HepG2 (cell line): ENCODE measurements at regions not wholly inside any gene's neighbourhood (a gene's known extent, or its start where the extent isn't known, plus 50 kb on each side); places are given as distances from the start of the nearest gene placed in this dataset.

Experiments used
- ATAC-seq: fragments of 200-7000 bp; cut with Tn5 transposase; 3 replicates; pipeline ENCODE4 v1.9.1; 2020; ENCODE audit warnings: mild to moderate bottlenecking, moderate library complexity
- BruUV-seq: library from RNA; stranded (reverse); fragments of 400-500 nt; replicated peaks from 2 replicates; lab custom pipeline; 2021; lab: Mats Ljungman, UMichigan
- CTCF ChIA-PET: fragments of 300-600 bp; formaldehyde crosslinking; extraction: SDS; loops from one replicate; lab custom pipeline; 2021; ENCODE audit warnings: low total read pairs, inconsistent platforms, low intra/inter-chr PET ratio; lab: Yijun Ruan, JAX
- POLR2A ChIA-PET: fragments of 350-600 bp; sonication (Branson Sonifier 250); formaldehyde crosslinking; loops from one replicate; lab custom pipeline; 2020; ENCODE audit warnings: antibody characterized with exemption, inconsistent platforms; lab: Yijun Ruan, JAX
- DNase-seq: peaks from one replicate; pipeline ENCODE4 v3.0.0-alpha.2; 2015; ENCODE audit warnings: low spot score
- FAIRE-seq: peaks from 3 replicates; lab custom pipeline; 2011; peaks lifted over from hg19 to GRCh38; lab: Jason Lieb, UNC
- H2AFZ ChIP-seq: one replicate; pipeline ENCODE4 v1.6.1; 2011; ENCODE audit warnings: low read length, inconsistent platforms
- H3K27ac ChIP-seq: fragments of 300-600 bp; 3 replicates; pipeline ENCODE4 v1.8.0; 2011; ENCODE audit warnings: mixed run types, mild to moderate bottlenecking, mixed read lengths, low read length, inconsistent platforms; ENCODE audit not compliant: insufficient read depth; ENCODE audit errors: extremely low read length
- H3K27me3 ChIP-seq, 2 experiments: fragments of 200-600 bp in 1 of 2; 2 replicates in 1 of 2; 3 replicates in 1 of 2; pipeline versions ENCODE4 v1.6.0 to v1.8.0; 2011; ENCODE audit warnings: low read length in 2 of 2, mild to moderate bottlenecking in 2 of 2, moderate library complexity in 2 of 2, inconsistent platforms in 1 of 2; ENCODE audit not compliant: insufficient read depth in 2 of 2, control insufficient read depth in 1 of 2
- H3K36me3 ChIP-seq, 2 experiments: fragments of 200-600 bp in 1 of 2; replicated peaks in 1 of 2; 2 replicates in 1 of 2; 3 replicates in 1 of 2; pipeline versions ENCODE4 v1.5.1 to v1.8.0; 2011; ENCODE audit warnings: low read length in 2 of 2, inconsistent platforms in 1 of 2; ENCODE audit not compliant: insufficient read depth in 2 of 2, control insufficient read depth in 1 of 2
- H3K4me1 ChIP-seq: 2 replicates; pipeline ENCODE4 v1.5.1; 2012; ENCODE audit warnings: low read length, inconsistent platforms; ENCODE audit not compliant: insufficient read depth
- H3K4me2 ChIP-seq: 2 replicates; pipeline ENCODE4 v1.6.0; 2011; ENCODE audit warnings: low read depth, low read length, inconsistent platforms
- H3K4me3 ChIP-seq, 3 experiments: fragments of 200-600 bp in 1 of 3; sonication (generic), shearing (Covaris generic) in 1 of 3; replicated peaks in 1 of 3; 2 replicates each; pipeline ENCODE4 v1.5.1; 2011 to 2016; ENCODE audit warnings: low read length in 3 of 3, inconsistent platforms in 2 of 3, low read depth in 2 of 3, mild to moderate bottlenecking in 2 of 3, control low read depth in 1 of 3, mixed read lengths in 1 of 3; ENCODE audit not compliant: insufficient read depth in 1 of 3
- H3K79me2 ChIP-seq: one replicate; pipeline ENCODE4 v1.6.1; 2011; ENCODE audit warnings: low read length, inconsistent platforms; ENCODE audit not compliant: insufficient read depth
- H3K9ac ChIP-seq: 2 replicates; pipeline ENCODE4 v1.6.0; 2011; ENCODE audit warnings: mild to moderate bottlenecking, low read depth, low read length, inconsistent platforms; ENCODE audit not compliant: insufficient read depth
- H3K9me3 ChIP-seq: 2 replicates; pipeline ENCODE4 v1.5.1; 2012; ENCODE audit warnings: mild to moderate bottlenecking, low read length
- H4K20me1 ChIP-seq: 2 replicates; pipeline ENCODE4 v1.6.0; 2011; ENCODE audit warnings: inconsistent platforms, mild to moderate bottlenecking, low read length, moderate library complexity; ENCODE audit not compliant: insufficient read depth
- MED1 ChIP-seq: sonication (generic); formaldehyde crosslinking; IDR thresholded peaks from 2 replicates; pipeline ENCODE4 v1.4.0; 2020; ENCODE audit warnings: missing genetic modification reagents
- RARG ChIP-seq: sonication (generic); formaldehyde crosslinking; IDR thresholded peaks from 2 replicates; pipeline ENCODE4 v1.4.0; 2020; ENCODE audit warnings: low read depth, mild to moderate bottlenecking, missing genetic modification reagents
- SMAD3 ChIP-seq: sonication (generic); formaldehyde crosslinking; IDR thresholded peaks from 2 replicates; pipeline ENCODE4 v1.4.0; 2020; ENCODE audit warnings: missing genetic modification reagents
- TBX3 ChIP-seq: fragments of 450-650 bp; IDR thresholded peaks from 2 replicates; pipeline ENCODE4 v1.6.1; 2017; ENCODE audit warnings: antibody characterized with exemption, mild to moderate bottlenecking, inconsistent platforms, borderline replicate concordance
- ZSCAN12 ChIP-seq: sonication (generic); formaldehyde crosslinking; IDR thresholded peaks from 2 replicates; pipeline ENCODE4 v1.9.0; 2021; ENCODE audit warnings: mild to moderate bottlenecking, missing genetic modification reagents
- ZSCAN21 ChIP-seq: sonication (generic); formaldehyde crosslinking; IDR thresholded peaks from 2 replicates; pipeline ENCODE4 v1.8.0; 2022; ENCODE audit warnings: mild to moderate bottlenecking, missing genetic modification reagents, moderate library complexity, borderline replicate concordance
- WGBS: methylation state at CpG from one replicate; pipeline ENCODE4 v1.1.6; 2017; ENCODE audit warnings: low lambda C conversion rate; 5-methylcytosine and 5-hydroxymethylcytosine counted together
- in situ Hi-C: cut with HindIII; loops from 2 replicates; pipeline ENCODE4 v1.10.0; 2017; ENCODE audit warnings: low pct_unique_long_range_greater_than_20kb; ENCODE audit not compliant: extremely low pct_ligation_motif_present
- intact Hi-C: fragments of 100-400 bp; cut with micrococcal nuclease; formaldehyde crosslinking; loops from one replicate; pipeline ENCODE4 v1.10.0; 2022; ENCODE audit not compliant: unreplicated experiment
- TF ChIP-seq, protein P1 (sequence below): sonication (generic); formaldehyde crosslinking; IDR thresholded peaks from 2 replicates; pipeline ENCODE4 v1.8.1; 2023; ENCODE audit warnings: mild to moderate bottlenecking, missing genetic modification reagents
- TF ChIP-seq, protein P2 (sequence below): sonication (generic); formaldehyde crosslinking; IDR thresholded peaks from 2 replicates; pipeline ENCODE4 v1.5.1; 2020; ENCODE audit warnings: mild to moderate bottlenecking, missing genetic modification reagents, moderate library complexity
- TF ChIP-seq, protein P3 (sequence below): IDR thresholded peaks from 2 replicates; pipeline ENCODE4 v1.6.1; 2016; ENCODE audit warnings: low read depth, missing genetic modification reagents, missing compliant biosample characterization
- TF ChIP-seq, protein P4 (sequence below): sonication (generic); formaldehyde crosslinking; IDR thresholded peaks from 2 replicates; pipeline ENCODE4 v1.8.1; 2022; ENCODE audit warnings: low read depth, mild to moderate bottlenecking, missing genetic modification reagents
- TF ChIP-seq, protein P5 (sequence below): sonication (generic); formaldehyde crosslinking; IDR thresholded peaks from 2 replicates; pipeline ENCODE4 v1.8.0; 2022; ENCODE audit warnings: low read depth, missing genetic modification reagents
- TF ChIP-seq, protein P6 (sequence below): sonication (generic); formaldehyde crosslinking; IDR thresholded peaks from 2 replicates; pipeline ENCODE4 v1.4.0; 2020; ENCODE audit warnings: missing genetic modification reagents

DNA sequence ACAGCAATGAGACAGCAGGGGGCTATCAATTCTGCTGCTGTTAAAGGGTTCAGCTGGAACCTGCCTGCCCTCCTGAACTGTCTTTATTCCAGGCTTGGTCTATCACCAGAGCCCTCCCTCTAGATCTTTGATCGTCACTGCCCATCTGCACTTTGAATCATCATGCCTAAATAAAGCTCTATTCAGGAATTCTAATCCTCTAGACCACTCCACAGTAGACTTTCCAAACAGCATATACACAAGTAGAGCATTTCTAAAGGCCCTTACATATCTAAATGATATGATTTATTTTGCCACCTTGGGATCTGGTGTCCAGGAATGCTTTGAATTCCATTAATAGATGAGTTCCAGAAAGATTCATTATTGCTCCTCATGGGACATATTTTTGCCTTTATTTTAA, 542.1 kb upstream of the SYT4 start:
- H3K27me3 ChIP-seq = no peaks in the 10 kb centered on the region; a peak in 1 of 5 replicates
- TF ChIP-seq, protein P1, sequence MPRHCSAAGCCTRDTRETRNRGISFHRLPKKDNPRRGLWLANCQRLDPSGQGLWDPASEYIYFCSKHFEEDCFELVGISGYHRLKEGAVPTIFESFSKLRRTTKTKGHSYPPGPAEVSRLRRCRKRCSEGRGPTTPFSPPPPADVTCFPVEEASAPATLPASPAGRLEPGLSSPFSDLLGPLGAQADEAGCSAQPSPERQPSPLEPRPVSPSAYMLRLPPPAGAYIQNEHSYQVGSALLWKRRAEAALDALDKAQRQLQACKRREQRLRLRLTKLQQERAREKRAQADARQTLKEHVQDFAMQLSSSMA (CRISPR knock-in tag) = no peak
- TF ChIP-seq MED1 (CRISPR knock-in tag) (no peak), SMAD3 (no peak), RARG (CRISPR knock-in tag) (no peak), ZSCAN12 (CRISPR knock-in tag) (no peak), ZSCAN21 (no peak), TBX3 (no peak)
- TF ChIP-seq, protein P2, sequence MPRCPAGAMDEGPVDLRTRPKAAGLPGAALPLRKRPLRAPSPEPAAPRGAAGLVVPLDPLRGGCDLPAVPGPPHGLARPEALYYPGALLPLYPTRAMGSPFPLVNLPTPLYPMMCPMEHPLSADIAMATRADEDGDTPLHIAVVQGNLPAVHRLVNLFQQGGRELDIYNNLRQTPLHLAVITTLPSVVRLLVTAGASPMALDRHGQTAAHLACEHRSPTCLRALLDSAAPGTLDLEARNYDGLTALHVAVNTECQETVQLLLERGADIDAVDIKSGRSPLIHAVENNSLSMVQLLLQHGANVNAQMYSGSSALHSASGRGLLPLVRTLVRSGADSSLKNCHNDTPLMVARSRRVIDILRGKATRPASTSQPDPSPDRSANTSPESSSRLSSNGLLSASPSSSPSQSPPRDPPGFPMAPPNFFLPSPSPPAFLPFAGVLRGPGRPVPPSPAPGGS (CRISPR knock-in tag) = no peak
- TF ChIP-seq, protein P3, sequence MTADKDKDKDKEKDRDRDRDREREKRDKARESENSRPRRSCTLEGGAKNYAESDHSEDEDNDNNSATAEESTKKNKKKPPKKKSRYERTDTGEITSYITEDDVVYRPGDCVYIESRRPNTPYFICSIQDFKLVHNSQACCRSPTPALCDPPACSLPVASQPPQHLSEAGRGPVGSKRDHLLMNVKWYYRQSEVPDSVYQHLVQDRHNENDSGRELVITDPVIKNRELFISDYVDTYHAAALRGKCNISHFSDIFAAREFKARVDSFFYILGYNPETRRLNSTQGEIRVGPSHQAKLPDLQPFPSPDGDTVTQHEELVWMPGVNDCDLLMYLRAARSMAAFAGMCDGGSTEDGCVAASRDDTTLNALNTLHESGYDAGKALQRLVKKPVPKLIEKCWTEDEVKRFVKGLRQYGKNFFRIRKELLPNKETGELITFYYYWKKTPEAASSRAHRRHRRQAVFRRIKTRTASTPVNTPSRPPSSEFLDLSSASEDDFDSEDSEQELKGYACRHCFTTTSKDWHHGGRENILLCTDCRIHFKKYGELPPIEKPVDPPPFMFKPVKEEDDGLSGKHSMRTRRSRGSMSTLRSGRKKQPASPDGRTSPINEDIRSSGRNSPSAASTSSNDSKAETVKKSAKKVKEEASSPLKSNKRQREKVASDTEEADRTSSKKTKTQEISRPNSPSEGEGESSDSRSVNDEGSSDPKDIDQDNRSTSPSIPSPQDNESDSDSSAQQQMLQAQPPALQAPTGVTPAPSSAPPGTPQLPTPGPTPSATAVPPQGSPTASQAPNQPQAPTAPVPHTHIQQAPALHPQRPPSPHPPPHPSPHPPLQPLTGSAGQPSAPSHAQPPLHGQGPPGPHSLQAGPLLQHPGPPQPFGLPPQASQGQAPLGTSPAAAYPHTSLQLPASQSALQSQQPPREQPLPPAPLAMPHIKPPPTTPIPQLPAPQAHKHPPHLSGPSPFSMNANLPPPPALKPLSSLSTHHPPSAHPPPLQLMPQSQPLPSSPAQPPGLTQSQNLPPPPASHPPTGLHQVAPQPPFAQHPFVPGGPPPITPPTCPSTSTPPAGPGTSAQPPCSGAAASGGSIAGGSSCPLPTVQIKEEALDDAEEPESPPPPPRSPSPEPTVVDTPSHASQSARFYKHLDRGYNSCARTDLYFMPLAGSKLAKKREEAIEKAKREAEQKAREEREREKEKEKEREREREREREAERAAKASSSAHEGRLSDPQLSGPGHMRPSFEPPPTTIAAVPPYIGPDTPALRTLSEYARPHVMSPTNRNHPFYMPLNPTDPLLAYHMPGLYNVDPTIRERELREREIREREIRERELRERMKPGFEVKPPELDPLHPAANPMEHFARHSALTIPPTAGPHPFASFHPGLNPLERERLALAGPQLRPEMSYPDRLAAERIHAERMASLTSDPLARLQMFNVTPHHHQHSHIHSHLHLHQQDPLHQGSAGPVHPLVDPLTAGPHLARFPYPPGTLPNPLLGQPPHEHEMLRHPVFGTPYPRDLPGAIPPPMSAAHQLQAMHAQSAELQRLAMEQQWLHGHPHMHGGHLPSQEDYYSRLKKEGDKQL (CRISPR knock-in tag) = no peak
- TF ChIP-seq, protein P4, sequence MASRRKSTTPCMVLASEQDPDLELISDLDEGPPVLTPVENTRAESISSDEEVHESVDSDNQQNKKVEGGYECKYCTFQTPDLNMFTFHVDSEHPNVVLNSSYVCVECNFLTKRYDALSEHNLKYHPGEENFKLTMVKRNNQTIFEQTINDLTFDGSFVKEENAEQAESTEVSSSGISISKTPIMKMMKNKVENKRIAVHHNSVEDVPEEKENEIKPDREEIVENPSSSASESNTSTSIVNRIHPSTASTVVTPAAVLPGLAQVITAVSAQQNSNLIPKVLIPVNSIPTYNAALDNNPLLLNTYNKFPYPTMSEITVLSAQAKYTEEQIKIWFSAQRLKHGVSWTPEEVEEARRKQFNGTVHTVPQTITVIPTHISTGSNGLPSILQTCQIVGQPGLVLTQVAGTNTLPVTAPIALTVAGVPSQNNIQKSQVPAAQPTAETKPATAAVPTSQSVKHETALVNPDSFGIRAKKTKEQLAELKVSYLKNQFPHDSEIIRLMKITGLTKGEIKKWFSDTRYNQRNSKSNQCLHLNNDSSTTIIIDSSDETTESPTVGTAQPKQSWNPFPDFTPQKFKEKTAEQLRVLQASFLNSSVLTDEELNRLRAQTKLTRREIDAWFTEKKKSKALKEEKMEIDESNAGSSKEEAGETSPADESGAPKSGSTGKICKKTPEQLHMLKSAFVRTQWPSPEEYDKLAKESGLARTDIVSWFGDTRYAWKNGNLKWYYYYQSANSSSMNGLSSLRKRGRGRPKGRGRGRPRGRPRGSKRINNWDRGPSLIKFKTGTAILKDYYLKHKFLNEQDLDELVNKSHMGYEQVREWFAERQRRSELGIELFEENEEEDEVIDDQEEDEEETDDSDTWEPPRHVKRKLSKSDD (CRISPR knock-in tag) = no peak
- TF ChIP-seq, protein P5, sequence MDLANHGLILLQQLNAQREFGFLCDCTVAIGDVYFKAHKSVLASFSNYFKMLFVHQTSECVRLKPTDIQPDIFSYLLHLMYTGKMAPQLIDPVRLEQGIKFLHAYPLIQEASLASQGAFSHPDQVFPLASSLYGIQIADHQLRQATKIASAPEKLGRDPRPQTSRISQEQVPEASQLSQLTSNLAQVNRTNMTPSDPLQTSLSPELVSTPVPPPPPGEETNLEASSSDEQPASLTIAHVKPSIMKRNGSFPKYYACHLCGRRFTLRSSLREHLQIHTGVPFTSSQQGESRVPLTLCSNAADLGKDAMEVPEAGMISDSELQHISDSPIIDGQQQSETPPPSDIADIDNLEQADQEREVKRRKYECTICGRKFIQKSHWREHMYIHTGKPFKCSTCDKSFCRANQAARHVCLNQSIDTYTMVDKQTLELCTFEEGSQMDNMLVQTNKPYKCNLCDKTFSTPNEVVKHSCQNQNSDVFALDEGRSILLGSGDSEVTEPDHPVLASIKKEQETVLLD = no peak
- TF ChIP-seq, protein P6, sequence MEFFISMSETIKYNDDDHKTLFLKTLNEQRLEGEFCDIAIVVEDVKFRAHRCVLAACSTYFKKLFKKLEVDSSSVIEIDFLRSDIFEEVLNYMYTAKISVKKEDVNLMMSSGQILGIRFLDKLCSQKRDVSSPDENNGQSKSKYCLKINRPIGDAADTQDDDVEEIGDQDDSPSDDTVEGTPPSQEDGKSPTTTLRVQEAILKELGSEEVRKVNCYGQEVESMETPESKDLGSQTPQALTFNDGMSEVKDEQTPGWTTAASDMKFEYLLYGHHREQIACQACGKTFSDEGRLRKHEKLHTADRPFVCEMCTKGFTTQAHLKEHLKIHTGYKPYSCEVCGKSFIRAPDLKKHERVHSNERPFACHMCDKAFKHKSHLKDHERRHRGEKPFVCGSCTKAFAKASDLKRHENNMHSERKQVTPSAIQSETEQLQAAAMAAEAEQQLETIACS (CRISPR knock-in tag) = no peak

More for the DNA sequence above, 542.1 kb upstream of the SYT4 start:
- ATAC-seq (no peak), FAIRE-seq (no peak), DNase-seq (no peak)
- no peaks in the 10 kb centered on the region for H4K20me1 ChIP-seq
- CTCF ChIA-PET = no interaction called here
- no peak overlapping the region for H3K27ac ChIP-seq
- no peak overlapping the region for H3K9ac ChIP-seq
- no peaks in the 10 kb centered on the region for H3K79me2 ChIP-seq
- BruUV-seq = no TSS peak
- WGBS = 0% methylated on average over 1 of the region's 1 CpG
- H3K4me1 ChIP-seq = no peaks in the 10 kb centered on the region
- intact Hi-C loops (no loop called here), in situ Hi-C loops (no loop called here)
- no peak overlapping the region for H2AFZ ChIP-seq
- H3K4me3 ChIP-seq = no peak overlapping the region
- H3K9me3 ChIP-seq = peaks cover 76% of the 10 kb centered on the region
- POLR2A ChIA-PET = no interaction called here
- no peaks in the 10 kb centered on the region for H3K36me3 ChIP-seq
- no peak overlapping the region for H3K4me2 ChIP-seq
